Heart left ventricle (tissue), 16 donors: ENCODE measurements at regions not wholly inside any gene's neighbourhood (a gene's known extent, or its start where the extent isn't known, plus 50 kb on each side); places are given as distances from the start of the nearest gene placed in this dataset.
A peak's percentile ranks its signal among the peaks of the same experiment; 100 is the strongest.

Source experiments
- ATAC-seq, 4 donors: fragments of 200-7000 bp; cut with Tn5 transposase; one replicate each; pipeline ENCODE4 v1.9.1; 2020 to 2022; ENCODE audit warnings: moderate library complexity in 4 of 4, mild to moderate bottlenecking in 3 of 4, moderate number of reproducible peaks in 1 of 4
- DNase-seq, 5 donors: peaks; one replicate each; pipeline ENCODE4 v3.0.0-alpha.2; 2020
- H3K27ac ChIP-seq, 12 donors: fragments of 200-600 bp; sonication (generic) in 4 of 12; one replicate each; pipeline versions ENCODE4 v1.5.0 to v1.8.0; 2016 to 2022; ENCODE audit warnings: mild to moderate bottlenecking in 2 of 12
- H3K27me3 ChIP-seq, 9 donors: fragments of 200-600 bp; sonication (generic) in 2 of 9; one replicate each; pipeline versions ENCODE4 v1.5.1 to v1.8.0; 2016 to 2022; ENCODE audit warnings: mild to moderate bottlenecking in 3 of 9
- H3K36me3 ChIP-seq, 9 donors: fragments of 200-600 bp; sonication (generic) in 2 of 9; one replicate each; pipeline versions ENCODE4 v1.5.0 to v1.8.0; 2018 to 2022; ENCODE audit warnings: mild to moderate bottlenecking in 2 of 9
- H3K4me1 ChIP-seq, 12 donors: fragments of 200-600 bp; sonication (generic) in 4 of 12; one replicate each; pipeline versions ENCODE4 v1.5.0 to v1.8.0; 2016 to 2022; ENCODE audit warnings: mild to moderate bottlenecking in 3 of 12
- H3K4me3 ChIP-seq, 12 donors: fragments of 200-600 bp; sonication (generic) in 4 of 12; one replicate each; pipeline versions ENCODE4 v1.5.0 to v1.8.0; 2017 to 2022; ENCODE audit warnings: mild to moderate bottlenecking in 9 of 12, moderate library complexity in 4 of 12
- H3K9me3 ChIP-seq, 12 donors: fragments of 200-600 bp; sonication (generic) in 4 of 12; one replicate each; pipeline versions ENCODE4 v1.5.0 to v1.8.0; 2016 to 2022; ENCODE audit warnings: mild to moderate bottlenecking in 1 of 12
- CTCF ChIP-seq, 12 donors: fragments of 200-600 bp; sonication (generic) in 4 of 12; IDR thresholded peaks; one replicate each; pipeline versions ENCODE4 v1.5.0 to v1.8.0; 2018 to 2022; ENCODE audit warnings: antibody characterized with exemption in 12 of 12, mild to moderate bottlenecking in 5 of 12
- POLR2A ChIP-seq, 2 donors: fragments of 450-650 bp; IDR thresholded peaks; one replicate each; pipeline ENCODE4 v1.6.1; 2017; ENCODE audit warnings: antibody characterized with exemption in 2 of 2, mild to moderate bottlenecking in 2 of 2, moderate library complexity in 2 of 2
- WGBS, 4 donors: extraction: QIAGEN DNeasy Blood & Tissue Kit in 2 of 4; methylation state at CpG; one replicate each; pipeline versions ENCODE4 v1.1.5 to v1.1.7; 2013 to 2018; 5-methylcytosine and 5-hydroxymethylcytosine counted together
- intact Hi-C, 10 donors: fragments of 100-400 bp; cut with DNase I; formaldehyde crosslinking; loops; one replicate each; pipeline versions ENCODE4 v1.11.1 to v1.14.2; 2022
- donor health status: ischemic (EF 13 %, LVEDD 7.1; RV severe dilation, severe dysfunction).
- donor health status: healthy with polysubstance abuse.
- donor health status: DM: no; HTN: yes; CAD: no.
- donor health status: DM: no; HTN: no; CAD: no.
- donor health status: ischemic (EF 25% LVEDD 6.9; RV normal size, moderate dysfunction).
- donor health status: ischemic (EF 25% LVEDD 5.7; RV mildly dilated, moderate dysfunction).
- donor health status: healthy.
- donor health status: DM: yes; HTN: yes; CAD: no.
- donor health status: ischemic (EF 35%, LVEDD 5.7; RV mildly dilated, moderate dysfunction).
- donor health status: nonischemic (EF 11% LVEDD 7.7; RV severe dilation, severe dysfunction).
- donor health status: DM: yes; HTN: yes; CAD: no.
- donor health status: PGD.
- donor health status: ischemic (EF 29% LVEDD 5.4; RV normal size, mild dysfunction).
- donor health status: nonischemic (EF 23%, LVEDD 6.1; RV moderate dilation, normal function).

- 56 to 60% methylated on average over 2 of the region's 2 CpGs; no CpG with 5 or more reads in 2 of the 4 donors for WGBS, 4 donors
- Histone ChIP-seq H3K27me3 (no peaks in the 10 kb centered on the region), H3K27ac (no peak overlapping the region), H3K9me3 (no peaks in the 10 kb centered on the region), H3K4me1 (no peaks in the 10 kb centered on the region), H3K4me3 (no peak overlapping the region), H3K36me3 (no peaks in the 10 kb centered on the region)
- DNase-seq (no peak), ATAC-seq (peak in 1 of 4 donors; percentile 73)
- intact Hi-C loops, result no loop called here
- no peak for TF ChIP-seq CTCF (IDR thresholded peaks at IDR 0.05)
- no peak for TF ChIP-seq POLR2A (IDR thresholded peaks at IDR 0.05)
These were observed 257.5 kb upstream of the RBMY1B start for GRCh38 chrY:21253455-21254248.

GRCh38 chrY:21254476-21254875, 256.7 kb upstream of the RBMY1B start:
- Histone ChIP-seq H3K9me3 (no peaks in the 10 kb centered on the region), H3K4me3 (no peak overlapping the region), H3K27ac (no peak overlapping the region), H3K4me1 (no peaks in the 10 kb centered on the region), H3K36me3 (no peaks in the 10 kb centered on the region), H3K27me3 (no peaks in the 10 kb centered on the region)
- WGBS, 4 donors, result 51 to 52% methylated on average over 2 of the region's 2 CpGs; no CpG with 5 or more reads in 2 of the 4 donors
- intact Hi-C loops, result no loop called here
- ATAC-seq (no peak), DNase-seq (no peak)
- no peak for TF ChIP-seq CTCF (IDR thresholded peaks at IDR 0.05)
- no peak for TF ChIP-seq POLR2A (IDR thresholded peaks at IDR 0.05)

GRCh38 chrY:21256820-21257219, 254.3 kb upstream of the RBMY1B start:
- no peak for TF ChIP-seq POLR2A (IDR thresholded peaks at IDR 0.05)
- no peak for TF ChIP-seq CTCF (IDR thresholded peaks at IDR 0.05)
- Histone ChIP-seq H3K27me3 (no peaks in the 10 kb centered on the region), H3K4me3 (no peak overlapping the region), H3K27ac (no peak overlapping the region), H3K9me3 (no peaks in the 10 kb centered on the region), H3K36me3 (no peaks in the 10 kb centered on the region), H3K4me1 (no peaks in the 10 kb centered on the region)
- DNase-seq (no peak), ATAC-seq (no peak)
- intact Hi-C loops, result no loop called here

- WGBS, 4 donors, result 19 to 61% methylated on average over 1 of the region's 1 CpG; no CpG with 5 or more reads in 2 of the 4 donors
- Histone ChIP-seq H3K4me1 (no peaks in the 10 kb centered on the region), H3K4me3 (no peak overlapping the region), H3K27me3 (no peaks in the 10 kb centered on the region), H3K27ac (no peak overlapping the region), H3K36me3 (no peaks in the 10 kb centered on the region), H3K9me3 (no peaks in the 10 kb centered on the region)
- DNase-seq, result no peak
- TF ChIP-seq CTCF (IDR thresholded peaks at IDR 0.05) (no peak), POLR2A (IDR thresholded peaks at IDR 0.05) (no peak)
- intact Hi-C loops, result no loop called here
- no peak for ATAC-seq
These were observed 251.4 kb upstream of the RBMY1B start for GRCh38 chrY:21259707-21260106.
